ENCODE measurements at regions not wholly inside any gene's neighbourhood (a gene's known extent, or its start where the extent isn't known, plus 50 kb on each side); places are given as distances from the start of the nearest gene placed in this dataset.

GRCh38 chr3:106629215-106629832 lies 747.9 kb upstream of the CCDC54 start:
- H3K4me1 ChIP-seq (ENCODE audit: insufficient read depth, poor library complexity, severe bottlenecking), result no peaks in the 10 kb centered on the region
- H3K36me3 ChIP-seq (ENCODE audit: low read depth), result no peaks in the 10 kb centered on the region
- no peak overlapping the region for H3K27ac ChIP-seq (ENCODE audit: poor library complexity, severe bottlenecking)
- TF ChIP-seq, protein P1, sequence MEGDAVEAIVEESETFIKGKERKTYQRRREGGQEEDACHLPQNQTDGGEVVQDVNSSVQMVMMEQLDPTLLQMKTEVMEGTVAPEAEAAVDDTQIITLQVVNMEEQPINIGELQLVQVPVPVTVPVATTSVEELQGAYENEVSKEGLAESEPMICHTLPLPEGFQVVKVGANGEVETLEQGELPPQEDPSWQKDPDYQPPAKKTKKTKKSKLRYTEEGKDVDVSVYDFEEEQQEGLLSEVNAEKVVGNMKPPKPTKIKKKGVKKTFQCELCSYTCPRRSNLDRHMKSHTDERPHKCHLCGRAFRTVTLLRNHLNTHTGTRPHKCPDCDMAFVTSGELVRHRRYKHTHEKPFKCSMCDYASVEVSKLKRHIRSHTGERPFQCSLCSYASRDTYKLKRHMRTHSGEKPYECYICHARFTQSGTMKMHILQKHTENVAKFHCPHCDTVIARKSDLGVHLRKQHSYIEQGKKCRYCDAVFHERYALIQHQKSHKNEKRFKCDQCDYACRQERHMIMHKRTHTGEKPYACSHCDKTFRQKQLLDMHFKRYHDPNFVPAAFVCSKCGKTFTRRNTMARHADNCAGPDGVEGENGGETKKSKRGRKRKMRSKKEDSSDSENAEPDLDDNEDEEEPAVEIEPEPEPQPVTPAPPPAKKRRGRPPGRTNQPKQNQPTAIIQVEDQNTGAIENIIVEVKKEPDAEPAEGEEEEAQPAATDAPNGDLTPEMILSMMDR (IDR thresholded peaks at IDR 0.05; ENCODE audit: poor library complexity, severe bottlenecking), result no peak
- no peaks in the 10 kb centered on the region for H3K27me3 ChIP-seq (ENCODE audit: insufficient read depth, poor library complexity, severe bottlenecking)
- H3K4me3 ChIP-seq (ENCODE audit: severe bottlenecking), result no peak overlapping the region
- H3K9me3 ChIP-seq (ENCODE audit: severe bottlenecking), result no peaks in the 10 kb centered on the region
- ATAC-seq (ENCODE audit: low read depth) (no peak), DNase-seq (ENCODE audit: low spot score) (no peak)

DNA sequence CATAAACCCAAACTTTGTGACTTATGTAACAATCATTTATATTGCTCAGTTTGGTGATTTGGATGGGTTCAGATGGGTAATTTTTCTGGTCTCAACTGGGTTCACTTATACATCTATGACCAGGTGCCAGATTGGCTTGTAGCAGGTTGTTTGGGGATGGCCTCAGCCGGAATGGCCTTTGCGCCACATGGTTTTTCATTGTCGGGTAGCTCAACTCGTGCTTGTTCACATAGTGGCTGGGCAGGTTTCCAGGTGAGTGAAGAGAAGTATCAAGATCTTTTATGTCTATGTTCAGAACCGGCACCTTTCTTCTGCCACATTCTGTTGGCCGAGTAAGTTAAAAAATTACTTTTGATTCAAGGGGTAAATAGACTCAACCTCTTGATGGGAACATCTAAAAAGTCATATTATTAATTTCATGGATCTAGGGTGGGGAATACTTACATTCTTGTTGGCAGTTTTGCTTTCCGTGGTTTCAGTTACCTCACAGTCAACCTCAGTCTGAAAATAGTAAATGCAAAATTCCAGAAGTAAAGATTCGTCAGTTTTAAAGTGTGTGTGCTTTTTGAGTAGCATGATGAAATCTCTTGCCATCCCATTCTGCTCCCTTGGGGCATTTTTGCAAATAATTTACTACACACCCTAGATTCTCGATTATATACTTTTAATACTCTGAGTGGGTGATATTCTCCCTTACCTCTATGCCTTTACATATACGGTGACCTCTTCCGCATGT lies 745.7 kb upstream of the CCDC54 start:
- no peak overlapping the region for H3K4me3 ChIP-seq (ENCODE audit: severe bottlenecking)
- TF ChIP-seq, protein P1 (IDR thresholded peaks at IDR 0.05; ENCODE audit: poor library complexity, severe bottlenecking), result no peak
- no peak overlapping the region for H3K27ac ChIP-seq (ENCODE audit: poor library complexity, severe bottlenecking)
- no peak for ATAC-seq (ENCODE audit: low read depth)
- no peak for DNase-seq (ENCODE audit: low spot score)
- no peaks in the 10 kb centered on the region for H3K4me1 ChIP-seq (ENCODE audit: insufficient read depth, poor library complexity, severe bottlenecking)
- no peaks in the 10 kb centered on the region for H3K36me3 ChIP-seq (ENCODE audit: low read depth)
- no peaks in the 10 kb centered on the region for H3K9me3 ChIP-seq (ENCODE audit: severe bottlenecking)
- no peaks in the 10 kb centered on the region for H3K27me3 ChIP-seq (ENCODE audit: insufficient read depth, poor library complexity, severe bottlenecking)

GRCh38 chr3:106635271-106635670 lies 742.0 kb upstream of the CCDC54 start:
- ATAC-seq (ENCODE audit: low read depth) (peak; percentile 41; the same call in 2 of the 3 replicates), DNase-seq (ENCODE audit: low spot score) (no peak)
- H3K4me3 ChIP-seq (ENCODE audit: severe bottlenecking), result no peak overlapping the region
- no peaks in the 10 kb centered on the region for H3K4me1 ChIP-seq (ENCODE audit: insufficient read depth, poor library complexity, severe bottlenecking)
- H3K36me3 ChIP-seq (ENCODE audit: low read depth), result no peaks in the 10 kb centered on the region
- no peak overlapping the region for H3K27ac ChIP-seq (ENCODE audit: poor library complexity, severe bottlenecking)
- H3K9me3 ChIP-seq (ENCODE audit: severe bottlenecking), result no peaks in the 10 kb centered on the region
- H3K27me3 ChIP-seq (ENCODE audit: insufficient read depth, poor library complexity, severe bottlenecking), result no peaks in the 10 kb centered on the region
- TF ChIP-seq, protein P1 (IDR thresholded peaks at IDR 0.05; ENCODE audit: poor library complexity, severe bottlenecking), result no peak

- Histone ChIP-seq H3K4me3 (ENCODE audit: severe bottlenecking) (no peak overlapping the region), H3K27me3 (ENCODE audit: insufficient read depth, poor library complexity, severe bottlenecking) (no peaks in the 10 kb centered on the region), H3K4me1 (ENCODE audit: insufficient read depth, poor library complexity, severe bottlenecking) (no peaks in the 10 kb centered on the region), H3K27ac (ENCODE audit: poor library complexity, severe bottlenecking) (no peak overlapping the region), H3K36me3 (ENCODE audit: low read depth) (no peaks in the 10 kb centered on the region), H3K9me3 (ENCODE audit: severe bottlenecking) (no peaks in the 10 kb centered on the region)
- DNase-seq (ENCODE audit: low spot score) (no peak), ATAC-seq (ENCODE audit: low read depth) (no peak)
- TF ChIP-seq, protein P1 (IDR thresholded peaks at IDR 0.05; ENCODE audit: poor library complexity, severe bottlenecking), result no peak
Observed at GRCh38 chr3:106635826-106636225, 741.4 kb upstream of the CCDC54 start.

DNA sequence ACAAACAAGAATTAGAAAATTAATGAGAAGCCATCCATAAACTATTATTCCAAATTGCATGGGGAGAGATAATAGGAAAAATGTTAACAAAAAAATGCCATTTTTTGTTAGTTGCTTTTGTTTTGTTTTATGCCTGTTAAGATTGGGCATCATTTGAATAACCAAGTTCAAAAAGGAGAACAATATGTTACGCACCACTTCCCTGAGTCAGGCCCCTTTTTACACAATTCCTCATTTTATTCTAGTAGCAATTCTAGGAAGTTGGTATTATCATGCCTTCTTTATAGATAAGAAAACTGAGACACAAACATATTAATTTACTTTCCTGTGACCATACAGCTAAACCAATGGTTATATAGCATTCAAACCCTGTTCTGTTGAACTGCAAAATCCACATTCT lies 736.9 kb upstream of the CCDC54 start:
- Histone ChIP-seq H3K36me3 (ENCODE audit: low read depth) (no peaks in the 10 kb centered on the region), H3K27me3 (ENCODE audit: insufficient read depth, poor library complexity, severe bottlenecking) (no peaks in the 10 kb centered on the region), H3K27ac (ENCODE audit: poor library complexity, severe bottlenecking) (no peak overlapping the region), H3K4me1 (ENCODE audit: insufficient read depth, poor library complexity, severe bottlenecking) (no peaks in the 10 kb centered on the region), H3K9me3 (ENCODE audit: severe bottlenecking) (no peaks in the 10 kb centered on the region), H3K4me3 (ENCODE audit: severe bottlenecking) (no peak overlapping the region)
- ATAC-seq (ENCODE audit: low read depth) (no peak), DNase-seq (ENCODE audit: low spot score) (no peak)
- TF ChIP-seq, protein P1 (IDR thresholded peaks at IDR 0.05; ENCODE audit: poor library complexity, severe bottlenecking), result no peak
